ENCODE measurements at regions not wholly inside any gene's neighbourhood (a gene's known extent, or its start where the extent isn't known, plus 50 kb on each side); places are given as distances from the start of the nearest gene placed in this dataset.
A peak's percentile ranks its signal among the peaks of the same experiment; 100 is the strongest.

DNA sequence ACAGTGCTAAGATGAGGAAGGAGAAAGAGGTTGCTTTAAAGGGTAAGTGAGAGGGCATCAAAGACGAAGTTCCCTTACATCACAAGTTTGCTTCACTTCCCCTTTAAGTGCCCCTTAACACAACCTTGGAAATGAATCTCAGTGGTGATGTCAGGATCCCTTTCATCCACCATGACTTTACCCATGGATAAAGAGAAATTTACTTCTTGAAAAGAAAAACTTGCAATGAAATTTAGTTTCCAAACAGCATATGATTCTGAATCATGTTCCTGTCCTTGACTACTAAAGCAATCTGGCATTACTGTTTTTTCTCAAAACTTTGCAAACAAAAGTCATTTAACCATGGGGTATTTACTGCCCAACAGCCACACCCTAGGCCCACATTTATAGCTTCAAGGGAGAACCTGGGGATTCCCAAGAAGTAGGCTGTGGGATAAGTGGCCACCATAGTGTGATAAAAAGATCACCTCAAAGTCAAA lies 135.9 kb downstream of the ITGB8 start:
- peaks cover 52 to 61% of the 10 kb centered on the region in 2 donors for H3K4me1 ChIP-seq (ENCODE audit: control insufficient read depth in 1 of 2, insufficient read depth in 2 of 2, low read length in 2 of 2)
- intact Hi-C loops (cut with micrococcal nuclease) = loop anchor here (5.0 to 10.0 kb wide), 3 partner anchors 249 to 264 kb away; partner anchors contain the start of gene MACC1 (in 2 of the 2)
- no peaks in the 10 kb centered on the region for H3K9me3 ChIP-seq (replicated peaks in 1 of 2; ENCODE audit: control insufficient read depth in 1 of 2, insufficient read depth in 1 of 2, low read length in 2 of 2)
- H3K4me3 Mint-ChIP-seq = no peak overlapping the region
- peaks cover 5 to 12% (median 10%) of the 10 kb centered on the region in 7 donors for H3K9me3 Mint-ChIP-seq
- H3K4me2 ChIP-seq (replicated peaks; ENCODE audit: extremely low read depth, low read length, poor library complexity, severe bottlenecking) = no peak overlapping the region
- no peaks in the 10 kb centered on the region for H3K36me3 ChIP-seq (replicated peaks in 1 of 2; ENCODE audit: control insufficient read depth in 1 of 2, insufficient read depth in 2 of 2, low read length in 2 of 2)
- peaks cover 52% of the 10 kb centered on the region for H3K4me1 Mint-ChIP-seq
- H3K79me2 ChIP-seq (ENCODE audit: insufficient read depth, low read length) = no peaks in the 10 kb centered on the region
- peak overlapping the region; percentile 92 to 96 (median 95) for H3K27ac Mint-ChIP-seq
- H3K4me3 ChIP-seq (replicated peaks in 1 of 3; ENCODE audit: low read depth in 2 of 3, low read length in 3 of 3) = no peak overlapping the region
- no peaks in the 10 kb centered on the region for H3K27me3 ChIP-seq (ENCODE audit: control insufficient read depth in 2 of 2, insufficient read depth in 2 of 2, low read length in 2 of 2)
- peak overlapping the region; percentile 74 to 96 for H3K27ac ChIP-seq (ENCODE audit: low read depth in 1 of 2, low read length in 2 of 2)
- no peaks in the 10 kb centered on the region for H4K20me1 ChIP-seq (ENCODE audit: insufficient read depth, low read length)
- H3K36me3 Mint-ChIP-seq = peaks cover 2 to 18% of the 10 kb centered on the region in 2 donors
- H3K9ac ChIP-seq (ENCODE audit: insufficient read depth, low read length, poor library complexity, severe bottlenecking) = peak overlapping the region; percentile 34
- DNase-seq = peak; percentile 92 to 99 (median 96)
- no CpG with 5 or more reads among the region's 1 CpG for WGBS (ENCODE audit: insufficient coverage)
- no peak overlapping the region for H2AFZ ChIP-seq (ENCODE audit: insufficient read depth, low read depth, low read length, poor library complexity, severe bottlenecking)
- H3K27me3 Mint-ChIP-seq (ENCODE audit: low read depth in 3 of 3) = peaks cover 0 to 5% (median 2%) of the 10 kb centered on the region in 3 donors
- TF ChIP-seq, protein P1, sequence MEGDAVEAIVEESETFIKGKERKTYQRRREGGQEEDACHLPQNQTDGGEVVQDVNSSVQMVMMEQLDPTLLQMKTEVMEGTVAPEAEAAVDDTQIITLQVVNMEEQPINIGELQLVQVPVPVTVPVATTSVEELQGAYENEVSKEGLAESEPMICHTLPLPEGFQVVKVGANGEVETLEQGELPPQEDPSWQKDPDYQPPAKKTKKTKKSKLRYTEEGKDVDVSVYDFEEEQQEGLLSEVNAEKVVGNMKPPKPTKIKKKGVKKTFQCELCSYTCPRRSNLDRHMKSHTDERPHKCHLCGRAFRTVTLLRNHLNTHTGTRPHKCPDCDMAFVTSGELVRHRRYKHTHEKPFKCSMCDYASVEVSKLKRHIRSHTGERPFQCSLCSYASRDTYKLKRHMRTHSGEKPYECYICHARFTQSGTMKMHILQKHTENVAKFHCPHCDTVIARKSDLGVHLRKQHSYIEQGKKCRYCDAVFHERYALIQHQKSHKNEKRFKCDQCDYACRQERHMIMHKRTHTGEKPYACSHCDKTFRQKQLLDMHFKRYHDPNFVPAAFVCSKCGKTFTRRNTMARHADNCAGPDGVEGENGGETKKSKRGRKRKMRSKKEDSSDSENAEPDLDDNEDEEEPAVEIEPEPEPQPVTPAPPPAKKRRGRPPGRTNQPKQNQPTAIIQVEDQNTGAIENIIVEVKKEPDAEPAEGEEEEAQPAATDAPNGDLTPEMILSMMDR (IDR thresholded peaks at IDR 0.05) = no peak

DNA sequence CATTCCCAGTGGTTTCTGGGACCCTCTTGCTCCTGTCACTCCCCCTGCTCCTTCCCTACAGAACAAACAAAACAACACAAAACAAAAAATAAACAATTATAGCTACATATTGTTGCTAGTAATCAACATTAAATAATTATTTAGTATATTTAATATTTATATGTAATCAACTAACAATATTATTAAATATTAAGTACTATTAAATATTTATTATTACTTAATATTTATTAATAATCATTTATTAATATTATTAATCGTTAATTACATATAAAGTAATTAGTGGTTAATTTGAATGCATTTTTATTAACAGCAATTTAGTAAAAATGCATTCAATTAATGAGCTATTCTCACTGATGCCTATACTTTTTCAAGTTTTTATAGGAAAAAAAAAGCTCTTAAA lies 139.4 kb downstream of the ITGB8 start:
- no peaks in the 10 kb centered on the region for H4K20me1 ChIP-seq (ENCODE audit: insufficient read depth, low read length)
- H3K4me3 Mint-ChIP-seq = no peak overlapping the region
- TF ChIP-seq, protein P1 (IDR thresholded peaks at IDR 0.05) = no peak
- peak overlapping the region; percentile 57 to 76 for H3K27ac ChIP-seq (ENCODE audit: low read depth in 1 of 2, low read length in 2 of 2)
- DNase-seq = no peak
- H3K4me1 Mint-ChIP-seq = peaks cover 58% of the 10 kb centered on the region
- H2AFZ ChIP-seq (ENCODE audit: insufficient read depth, low read depth, low read length, poor library complexity, severe bottlenecking) = no peak overlapping the region
- H3K9me3 Mint-ChIP-seq = peaks cover 6 to 21% (median 15%) of the 10 kb centered on the region in 7 donors
- H3K9me3 ChIP-seq (replicated peaks in 1 of 2; ENCODE audit: control insufficient read depth in 1 of 2, insufficient read depth in 1 of 2, low read length in 2 of 2) = no peaks in the 10 kb centered on the region
- no peaks in the 10 kb centered on the region for H3K27me3 ChIP-seq (ENCODE audit: control insufficient read depth in 2 of 2, insufficient read depth in 2 of 2, low read length in 2 of 2)
- H3K27me3 Mint-ChIP-seq (ENCODE audit: low read depth in 3 of 3) = peaks cover 0 to 5% (median 2%) of the 10 kb centered on the region in 3 donors
- no peak overlapping the region for H3K9ac ChIP-seq (ENCODE audit: insufficient read depth, low read length, poor library complexity, severe bottlenecking)
- peaks cover 56 to 70% of the 10 kb centered on the region in 2 donors for H3K4me1 ChIP-seq (ENCODE audit: control insufficient read depth in 1 of 2, insufficient read depth in 2 of 2, low read length in 2 of 2)
- H3K4me3 ChIP-seq (replicated peaks in 1 of 3; ENCODE audit: low read depth in 2 of 3, low read length in 3 of 3) = no peak overlapping the region
- WGBS (ENCODE audit: insufficient coverage) = no CpG with 5 or more reads among the region's 1 CpG
- no peak overlapping the region for H3K4me2 ChIP-seq (replicated peaks; ENCODE audit: extremely low read depth, low read length, poor library complexity, severe bottlenecking)
- peaks cover 7 to 25% of the 10 kb centered on the region in 2 donors for H3K36me3 Mint-ChIP-seq
- H3K27ac Mint-ChIP-seq = peak overlapping the region; percentile 46 to 97 (median 93)
- intact Hi-C loops (cut with micrococcal nuclease) = loop anchor here in 1 of 2 donors (5.0 kb wide), 1 partner anchor 37 kb away; no protein-coding TSS in a partner anchor
- H3K36me3 ChIP-seq (replicated peaks in 1 of 2; ENCODE audit: control insufficient read depth in 1 of 2, insufficient read depth in 2 of 2, low read length in 2 of 2) = no peaks in the 10 kb centered on the region
- no peaks in the 10 kb centered on the region for H3K79me2 ChIP-seq (ENCODE audit: insufficient read depth, low read length)

Data from CD14-positive monocyte (primary cell).